GM12878 (cell line): ENCODE measurements at regions not wholly inside any gene's neighbourhood (a gene's known extent, or its start where the extent isn't known, plus 50 kb on each side); places are given as distances from the start of the nearest gene placed in this dataset.

Experiments used
- ATAC-seq: fragments of 200-7000 bp; cut with Tn5 transposase; 3 replicates; pipeline ENCODE4 v1.9.1; 2020; ENCODE audit warnings: mild to moderate bottlenecking, moderate library complexity
- BruUV-seq: library from RNA; stranded (reverse); fragments of 400-500 nt; replicated peaks from 2 replicates; lab custom pipeline; 2021; lab: Mats Ljungman, UMichigan
- CTCF ChIA-PET: fragments of 300-600 bp; sonication (Branson Sonifier 250); formaldehyde crosslinking; extraction: SDS; loops from one replicate; lab custom pipeline; 2021; ENCODE audit warnings: inconsistent platforms; lab: Yijun Ruan, JAX
- POLR2A ChIA-PET: fragments of 350-600 bp; formaldehyde crosslinking; extraction: SDS; loops from one replicate; lab custom pipeline; 2021; ENCODE audit warnings: inconsistent platforms; lab: Charles Lee
- RAD21 ChIA-PET: fragments of 300-600 bp; sonication (Branson Sonifier 250); formaldehyde crosslinking; loops from one replicate; lab custom pipeline; 2023; ENCODE audit warnings: antibody characterized with exemption; ENCODE audit not compliant: unreplicated experiment; lab: Charles Lee
- SMC1A ChIA-PET: fragments of 300-600 bp; sonication (Branson Sonifier 250); formaldehyde crosslinking; loops from one replicate; lab custom pipeline; 2023; ENCODE audit not compliant: unreplicated experiment, uncharacterized antibody; lab: Charles Lee
- DNase-seq: peaks from one replicate; pipeline ENCODE4 v3.0.0-alpha.2; 2011; ENCODE audit warnings: low read depth, low spot score
- FAIRE-seq: peaks from 3 replicates; lab custom pipeline; 2011; peaks lifted over from hg19 to GRCh38; lab: Jason Lieb, UNC
- H2AFZ ChIP-seq: 2 replicates; pipeline ENCODE4 v1.6.0; 2011; ENCODE audit warnings: low read depth, low read length, control low read depth; ENCODE audit not compliant: control insufficient read depth
- H3K27ac ChIP-seq: 2 replicates; pipeline ENCODE4 v1.5.1; 2011; ENCODE audit warnings: control low read depth; ENCODE audit not compliant: control insufficient read depth, insufficient read depth
- H3K27me3 ChIP-seq, 2 experiments: replicated peaks in 1 of 2; 2 replicates each; pipeline versions ENCODE4 v1.6.0 to v1.6.1; 2011; ENCODE audit warnings: low read length in 1 of 2; ENCODE audit not compliant: control insufficient read depth in 2 of 2, insufficient read depth in 2 of 2
- H3K36me3 ChIP-seq, 2 experiments: 2 replicates each; pipeline ENCODE4 v1.5.1; 2011; ENCODE audit warnings: low read length in 1 of 2; ENCODE audit not compliant: control insufficient read depth in 2 of 2, insufficient read depth in 2 of 2
- H3K4me1 ChIP-seq: 2 replicates; pipeline ENCODE4 v1.6.1; 2011; ENCODE audit warnings: mild to moderate bottlenecking, low read length, moderate library complexity, mixed read lengths; ENCODE audit not compliant: control insufficient read depth, insufficient read depth
- H3K4me2 ChIP-seq: 2 replicates; pipeline ENCODE4 v1.6.0; 2011; ENCODE audit warnings: control low read depth; ENCODE audit not compliant: control insufficient read depth, insufficient read depth
- H3K4me3 ChIP-seq: fragments of 200-600 bp; sonication (generic); 2 replicates; pipeline ENCODE4 v1.5.1; 2016
- H3K79me2 ChIP-seq: 2 replicates; pipeline ENCODE4 v1.6.0; 2011; ENCODE audit warnings: low read length; ENCODE audit not compliant: control insufficient read depth, insufficient read depth
- H3K9ac ChIP-seq: 2 replicates; pipeline ENCODE4 v1.8.0; 2011; ENCODE audit warnings: low read length, control low read depth, mixed read lengths; ENCODE audit not compliant: control insufficient read depth, insufficient read depth
- H3K9me3 ChIP-seq: replicated peaks from 3 replicates; pipeline ENCODE4 v1.5.1; 2011; ENCODE audit warnings: mild to moderate bottlenecking, low read length; ENCODE audit not compliant: control insufficient read depth, insufficient read depth
- H4K20me1 ChIP-seq: 2 replicates; pipeline ENCODE4 v1.6.0; 2011; ENCODE audit not compliant: control insufficient read depth, insufficient read depth
- CTCF ChIP-seq, 3 experiments: IDR thresholded peaks in 2 of 3; conservative IDR thresholded peaks in 1 of 3; 2 replicates each; pipeline ENCODE4 v1.5.1; 2011; ENCODE audit warnings: low read depth in 3 of 3, low read length in 3 of 3, mild to moderate bottlenecking in 3 of 3, control low read depth in 2 of 3, moderate library complexity in 2 of 3, inconsistent platforms in 1 of 3, mixed read lengths in 1 of 3; ENCODE audit not compliant: control insufficient read depth in 2 of 3, insufficient read depth in 1 of 3; ENCODE audit errors: extremely low read depth in 1 of 3
- CUX1 ChIP-seq: IDR thresholded peaks from 2 replicates; pipeline ENCODE4 v1.6.1; 2012; ENCODE audit warnings: improper control_type of control experiment, low read depth, low read length; ENCODE audit not compliant: insufficient replicate concordance
- SUPT20H ChIP-seq: IDR thresholded peaks from 2 replicates; pipeline ENCODE4 v1.6.1; 2011; ENCODE audit warnings: low read depth, mild to moderate bottlenecking, low read length, moderate library complexity, borderline replicate concordance; ENCODE audit not compliant: control insufficient read depth
- ZSCAN29 ChIP-seq: fragments of 450-650 bp; IDR thresholded peaks from 2 replicates; pipeline ENCODE4 v1.6.1; 2017; ENCODE audit warnings: mild to moderate bottlenecking, moderate library complexity
- WGBS: methylation state at CpG from one replicate; pipeline ENCODE4 v1.1.6; 2016; ENCODE audit warnings: low lambda C conversion rate; ENCODE audit not compliant: insufficient replicate concordance, insufficient coverage; ENCODE audit errors: missing lambda C conversion rate; 5-methylcytosine and 5-hydroxymethylcytosine counted together
- in situ Hi-C: fragments of 300-500 bp; cut with MboI; formaldehyde crosslinking; loops from 9 replicates; pipeline ENCODE4 v1.14.3; 2018; ENCODE audit warnings: mixed read lengths
- intact Hi-C: fragments of 100-400 bp; cut with micrococcal nuclease; formaldehyde crosslinking; loops from one replicate; pipeline ENCODE4 v1.14.2; 2022; ENCODE audit not compliant: unreplicated experiment
- TF ChIP-seq, protein P1 (sequence below): fragments of 150-350 bp; IDR thresholded peaks from 2 replicates; pipeline ENCODE4 v1.6.1; 2016; ENCODE audit warnings: low read depth, low read length

DNA sequence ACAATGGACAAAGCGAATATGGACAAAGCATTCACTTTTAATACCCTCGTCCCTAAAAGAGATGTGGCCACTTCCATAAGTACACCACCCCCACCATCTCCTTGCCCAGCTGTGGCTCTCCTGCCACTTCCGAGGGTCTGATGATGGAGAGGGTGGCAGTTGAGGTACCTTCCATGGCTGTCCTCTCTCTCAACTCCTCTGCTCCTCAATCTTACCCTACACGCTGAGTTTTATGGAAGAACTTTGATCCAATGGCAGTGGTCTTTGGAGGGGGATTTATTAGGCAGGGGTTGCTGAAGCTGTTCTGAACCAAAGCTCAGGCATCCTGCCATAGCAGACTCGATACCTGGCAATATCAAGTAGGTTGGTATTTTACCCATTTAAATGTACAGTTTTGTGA is 413.0 kb downstream of the TSHZ3 start (continued):
- TF ChIP-seq CUX1, result no peak
- no peak for TF ChIP-seq ZSCAN29
- TF ChIP-seq, protein P1, sequence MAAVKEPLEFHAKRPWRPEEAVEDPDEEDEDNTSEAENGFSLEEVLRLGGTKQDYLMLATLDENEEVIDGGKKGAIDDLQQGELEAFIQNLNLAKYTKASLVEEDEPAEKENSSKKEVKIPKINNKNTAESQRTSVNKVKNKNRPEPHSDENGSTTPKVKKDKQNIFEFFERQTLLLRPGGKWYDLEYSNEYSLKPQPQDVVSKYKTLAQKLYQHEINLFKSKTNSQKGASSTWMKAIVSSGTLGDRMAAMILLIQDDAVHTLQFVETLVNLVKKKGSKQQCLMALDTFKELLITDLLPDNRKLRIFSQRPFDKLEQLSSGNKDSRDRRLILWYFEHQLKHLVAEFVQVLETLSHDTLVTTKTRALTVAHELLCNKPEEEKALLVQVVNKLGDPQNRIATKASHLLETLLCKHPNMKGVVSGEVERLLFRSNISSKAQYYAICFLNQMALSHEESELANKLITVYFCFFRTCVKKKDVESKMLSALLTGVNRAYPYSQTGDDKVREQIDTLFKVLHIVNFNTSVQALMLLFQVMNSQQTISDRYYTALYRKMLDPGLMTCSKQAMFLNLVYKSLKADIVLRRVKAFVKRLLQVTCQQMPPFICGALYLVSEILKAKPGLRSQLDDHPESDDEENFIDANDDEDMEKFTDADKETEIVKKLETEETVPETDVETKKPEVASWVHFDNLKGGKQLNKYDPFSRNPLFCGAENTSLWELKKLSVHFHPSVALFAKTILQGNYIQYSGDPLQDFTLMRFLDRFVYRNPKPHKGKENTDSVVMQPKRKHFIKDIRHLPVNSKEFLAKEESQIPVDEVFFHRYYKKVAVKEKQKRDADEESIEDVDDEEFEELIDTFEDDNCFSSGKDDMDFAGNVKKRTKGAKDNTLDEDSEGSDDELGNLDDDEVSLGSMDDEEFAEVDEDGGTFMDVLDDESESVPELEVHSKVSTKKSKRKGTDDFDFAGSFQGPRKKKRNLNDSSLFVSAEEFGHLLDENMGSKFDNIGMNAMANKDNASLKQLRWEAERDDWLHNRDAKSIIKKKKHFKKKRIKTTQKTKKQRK, result no peak

DNA sequence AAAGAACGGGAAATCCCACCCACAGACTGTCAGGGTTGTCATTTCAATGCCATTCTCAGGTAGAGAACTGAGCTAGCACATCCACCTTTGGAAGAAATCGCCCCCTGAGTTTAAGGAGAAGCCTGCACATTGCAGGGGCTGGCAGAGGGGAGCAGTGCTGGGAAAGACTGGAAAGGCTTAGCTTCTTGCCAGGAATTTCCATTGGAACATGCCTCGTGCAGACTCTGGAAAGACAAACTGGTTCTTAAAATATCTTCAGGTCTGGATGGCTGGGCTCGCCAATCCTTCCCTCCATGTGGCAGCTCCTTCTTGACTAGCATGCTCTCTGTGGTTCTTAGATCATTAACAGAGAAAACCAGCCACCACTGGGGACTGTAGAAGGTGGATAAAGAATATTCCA is 414.1 kb downstream of the TSHZ3 start:
- BruUV-seq, result no TSS peak
- no peak for TF ChIP-seq SUPT20H
- no peak for TF ChIP-seq CTCF (IDR thresholded peaks at IDR 0.05 in 2 of 3, conservative IDR thresholded peaks at IDR 0.05 in 1 of 3; ENCODE audit: control insufficient read depth in 2 of 3, extremely low read depth in 1 of 3, insufficient read depth in 1 of 3, low read depth in 3 of 3, low read length in 3 of 3)
- Histone ChIP-seq H3K79me2 (no peaks in the 10 kb centered on the region), H4K20me1 (no peaks in the 10 kb centered on the region), H3K4me1 (no peaks in the 10 kb centered on the region), H3K4me3 (no peak overlapping the region), H3K27ac (no peak overlapping the region), H2AFZ (no peak overlapping the region), H3K9me3 (no peaks in the 10 kb centered on the region; the same call in 2 of the 3 replicates), H3K36me3 (no peaks in the 10 kb centered on the region), H3K4me2 (no peak overlapping the region), H3K27me3 (no peaks in the 10 kb centered on the region), H3K9ac (no peak overlapping the region)
- CTCF ChIA-PET, result no interaction called here
- POLR2A ChIA-PET, result no interaction called here
- no peak for ATAC-seq
- SMC1A ChIA-PET, result no interaction called here
- RAD21 ChIA-PET, result no interaction called here
- DNase-seq, result no peak
- FAIRE-seq, result no peak
- WGBS, result 0% methylated on average over 4 of the region's 4 CpGs
- in situ Hi-C loops (no loop called here), intact Hi-C loops (no loop called here)
